Activated CD8-positive, alpha-beta memory T cell treated with anti-CD3 and anti-CD28 coated beads for 1 hour (primary cell): ENCODE measurements at regions not wholly inside any gene's neighbourhood (a gene's known extent, or its start where the extent isn't known, plus 50 kb on each side); places are given as distances from the start of the nearest gene placed in this dataset.
"Not testable (repeated sequence)": the region's sequence is repeated elsewhere in the genome, so short reads cannot be mapped to it uniquely, and the experiment has no call there.

Source experiments
- DNase-seq, 2 donors: peaks; one replicate each; pipeline ENCODE4 v3.0.0-alpha.2; 2020; ENCODE audit warnings: low read depth in 1 of 2; ENCODE audit errors: extremely low read depth in 1 of 2

DNA sequence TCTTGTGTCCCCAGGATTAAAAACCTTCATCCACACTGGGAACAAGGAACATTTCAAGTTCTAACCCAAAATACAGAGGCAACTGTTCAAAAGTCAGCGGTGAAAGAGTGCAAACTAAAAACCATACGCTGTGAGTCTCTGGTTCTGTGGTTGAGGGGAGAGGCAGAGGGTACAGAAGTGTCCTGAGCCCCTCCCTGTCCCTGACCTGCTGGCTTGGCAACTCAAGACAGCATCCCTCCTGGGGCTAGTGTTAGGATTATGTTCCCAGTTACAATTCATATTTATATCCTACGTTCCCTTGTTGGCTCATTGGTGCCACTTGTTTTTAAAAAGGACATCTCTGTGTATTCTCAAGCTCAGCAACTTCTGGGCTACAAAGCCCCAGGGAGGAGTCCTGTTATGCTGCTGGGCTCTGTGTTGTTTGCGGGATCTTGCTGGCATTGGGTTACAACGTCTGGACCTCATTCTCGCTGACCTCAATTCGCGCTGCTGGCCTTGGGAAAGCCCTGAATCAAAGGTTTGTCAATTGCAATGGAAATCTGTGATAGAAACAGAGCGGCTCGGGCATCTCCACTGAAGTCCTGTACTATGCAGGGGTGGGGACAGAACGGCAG lies 420.8 kb downstream of the FUT8 start:
- DNase-seq, result no peak

DNA sequence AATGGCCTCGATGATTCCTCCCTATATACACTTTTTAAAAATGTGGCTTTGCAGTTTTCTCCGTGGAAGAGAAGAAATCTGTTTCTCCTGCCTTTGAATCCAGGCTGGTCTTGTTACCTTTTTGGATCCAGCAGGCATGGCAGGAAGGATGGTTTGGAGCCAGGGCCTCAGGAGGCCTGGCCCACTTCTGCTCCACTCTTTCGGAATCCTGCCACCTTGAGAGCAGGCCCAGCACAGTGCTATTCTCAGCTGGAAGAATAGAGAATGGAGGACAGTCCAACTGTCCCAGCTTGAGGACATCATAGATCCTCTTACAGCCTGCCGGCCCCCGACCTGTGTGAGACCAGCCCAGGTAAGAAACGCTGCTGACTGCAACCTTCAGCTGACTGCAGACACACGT lies 421.5 kb downstream of the FUT8 start:
- no peak for DNase-seq

DNA sequence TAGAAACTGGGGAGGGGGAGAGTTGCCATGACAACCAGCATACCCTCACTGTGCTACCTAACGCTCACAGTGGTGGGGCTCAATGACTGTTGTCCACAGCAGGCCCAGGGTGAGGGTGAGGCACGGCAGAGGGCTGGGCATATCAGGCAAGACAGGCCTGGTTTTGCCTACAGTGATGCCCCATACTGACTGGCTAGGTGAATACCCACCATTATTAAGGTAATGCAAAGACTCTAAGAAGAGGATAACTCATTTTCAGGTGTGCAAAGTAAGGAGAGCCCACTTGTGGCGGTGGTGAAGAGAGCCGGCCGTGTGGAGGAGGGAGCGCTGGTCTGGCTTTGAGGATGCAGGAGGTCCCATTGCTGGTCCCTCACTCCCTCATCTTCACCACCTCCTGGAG lies 422.3 kb downstream of the FUT8 start:
- DNase-seq, result no peak

DNA sequence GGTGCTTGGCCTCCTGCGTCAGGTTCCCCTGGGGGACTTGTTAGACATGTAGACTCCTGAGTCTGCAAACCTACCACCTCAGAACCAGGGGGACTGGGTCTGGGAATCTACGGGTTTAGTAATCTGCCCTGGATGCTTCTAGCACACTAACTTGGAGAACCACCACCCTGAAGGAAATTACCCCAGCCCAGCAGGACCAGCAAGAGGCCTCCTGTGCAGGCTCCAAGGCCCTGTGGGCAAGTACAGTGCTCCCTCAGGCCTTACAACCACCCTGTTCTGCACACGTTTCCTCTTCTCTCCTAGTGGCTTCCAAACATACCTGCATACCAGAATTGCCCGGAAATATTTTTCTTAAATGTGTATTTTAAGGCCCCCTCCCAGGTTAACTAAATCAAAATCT lies 423.0 kb downstream of the FUT8 start:
- DNase-seq, result no peak

DNA sequence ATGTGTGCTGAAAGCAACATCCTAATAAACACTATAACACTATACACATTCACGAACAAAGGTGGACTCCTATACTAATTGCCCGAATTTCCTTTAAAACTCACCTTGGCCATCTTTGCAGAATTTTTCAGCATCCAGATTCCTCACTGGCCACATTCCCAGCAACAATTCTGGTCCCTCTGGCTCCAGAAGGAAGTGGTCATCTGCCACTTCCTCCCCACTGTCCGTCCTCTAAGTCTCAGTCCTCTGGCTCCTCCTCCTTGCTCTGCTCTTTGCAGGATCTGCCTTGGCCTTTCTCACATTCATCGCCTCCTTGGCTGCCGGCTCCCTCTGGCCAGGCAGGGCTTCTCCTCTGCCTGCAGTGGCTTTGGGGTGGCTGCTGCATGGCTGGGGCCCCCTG lies 426.0 kb downstream of the FUT8 start:
- no peak for DNase-seq

DNA sequence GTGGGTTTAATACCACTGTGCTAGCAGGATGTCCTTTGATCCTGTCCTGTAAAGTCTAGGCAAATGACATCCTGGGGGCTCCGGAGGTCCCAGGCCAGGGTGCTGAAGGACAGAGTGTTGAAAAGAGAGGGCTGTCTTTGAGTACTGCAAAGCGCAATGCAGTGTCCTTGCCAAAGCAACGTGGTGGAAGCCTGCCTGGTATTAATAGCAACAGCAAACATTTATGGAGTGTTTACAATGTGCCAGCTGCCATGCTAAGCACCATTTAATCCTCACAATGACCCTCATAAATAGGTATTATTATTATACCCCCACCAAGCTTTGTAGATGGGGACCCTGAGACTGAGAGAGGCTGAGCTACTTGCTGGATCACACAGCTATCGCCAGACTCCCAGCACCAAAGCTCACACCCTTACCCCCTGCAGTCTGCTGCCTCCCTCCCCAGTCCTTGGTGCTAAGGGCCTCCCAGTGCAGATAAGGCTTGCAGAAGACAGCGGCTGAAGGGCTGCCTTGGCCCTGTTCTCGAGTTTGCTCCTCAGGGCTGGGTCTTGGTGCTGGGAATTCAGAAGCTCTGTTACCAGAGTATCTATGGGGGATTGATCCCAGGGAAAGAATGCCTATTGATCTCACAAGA lies 427.7 kb downstream of the FUT8 start:
- no peak for DNase-seq

DNA sequence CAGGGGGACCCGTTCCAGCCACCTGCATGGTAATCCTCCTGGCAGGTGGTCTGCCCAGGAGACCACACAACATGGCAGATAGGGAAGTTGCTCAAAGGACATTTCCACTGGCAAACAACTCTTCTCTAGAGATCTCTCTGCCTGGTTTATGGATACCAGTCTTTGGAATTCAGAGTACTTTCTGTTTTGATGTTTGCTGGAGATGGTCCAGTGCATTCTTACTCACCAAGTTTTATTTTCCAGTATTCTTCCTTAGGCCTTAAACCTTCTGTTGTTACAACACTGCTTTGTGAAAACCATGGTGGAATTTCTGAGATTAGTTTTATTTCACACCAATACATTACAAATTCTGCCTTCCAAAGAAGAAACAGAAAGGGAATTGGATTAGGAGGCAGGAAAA lies 428.3 kb downstream of the FUT8 start:
- no peak for DNase-seq

DNA sequence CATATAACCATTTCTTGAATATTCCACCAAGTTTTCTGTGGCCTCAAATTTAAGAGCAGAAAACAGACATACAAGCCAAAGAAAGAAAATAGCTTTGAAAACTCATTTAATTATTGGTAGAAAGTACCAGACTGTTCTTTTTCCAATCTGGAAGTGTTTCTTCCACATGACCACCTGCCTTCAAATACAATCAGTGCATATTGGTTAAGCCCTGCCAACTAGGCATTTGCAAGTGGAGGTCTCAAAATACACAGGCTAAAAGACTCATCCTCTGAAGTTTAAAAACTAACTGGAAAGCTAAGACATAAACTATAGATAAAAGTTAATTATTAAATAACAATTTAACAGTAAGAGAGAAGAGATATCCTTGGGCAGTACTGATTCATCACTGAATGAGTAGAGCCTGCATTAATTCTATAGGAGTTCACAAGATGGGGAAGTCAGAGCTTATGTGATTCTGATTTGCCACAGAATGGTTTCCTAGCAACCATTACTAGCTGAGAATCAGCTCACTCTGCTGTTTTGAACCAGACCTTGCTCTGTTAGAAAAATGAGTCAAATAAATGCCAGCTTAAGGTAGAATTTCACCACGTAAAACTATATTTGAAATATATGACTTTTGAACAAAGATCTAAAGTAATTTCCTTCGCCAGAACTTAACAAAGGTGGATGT lies 433.8 kb downstream of the FUT8 start:
- no peak for DNase-seq

DNA sequence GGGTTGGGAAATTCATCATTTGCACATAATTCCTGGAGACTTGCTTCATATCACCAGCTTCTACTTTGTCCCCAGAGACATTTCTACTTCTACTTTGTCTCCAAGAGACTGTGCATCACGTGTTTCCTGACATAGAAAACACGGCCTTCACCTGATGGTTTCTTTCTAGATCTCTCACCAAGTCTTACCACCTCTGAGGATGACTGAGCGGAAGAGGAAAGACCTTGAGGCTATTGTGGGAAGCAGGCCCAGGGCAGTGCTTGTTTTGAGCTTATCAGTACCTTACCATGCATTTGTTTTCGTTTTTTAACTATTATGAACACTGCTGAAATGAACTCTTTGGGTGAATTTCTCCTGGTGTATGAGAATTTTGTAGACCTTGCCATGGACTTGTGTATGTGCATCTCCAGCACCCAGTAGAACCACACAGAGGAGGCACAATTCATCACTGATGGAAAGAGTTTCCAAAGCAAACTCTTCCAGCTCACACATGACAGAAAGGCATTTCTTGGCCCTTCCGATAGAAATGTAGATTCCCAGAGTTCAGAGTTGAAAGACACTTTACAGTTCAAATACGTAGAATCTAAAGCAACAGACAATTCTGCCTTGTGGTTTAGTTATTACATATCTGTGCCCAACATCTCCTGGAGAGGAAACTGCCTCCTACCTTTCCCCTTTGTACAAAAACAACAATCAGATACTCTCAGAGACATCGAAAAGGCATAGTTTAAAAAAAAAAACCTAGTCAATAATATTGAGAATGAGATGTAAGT lies 434.7 kb downstream of the FUT8 start:
- peak; percentile 34 to 38 for DNase-seq

DNA sequence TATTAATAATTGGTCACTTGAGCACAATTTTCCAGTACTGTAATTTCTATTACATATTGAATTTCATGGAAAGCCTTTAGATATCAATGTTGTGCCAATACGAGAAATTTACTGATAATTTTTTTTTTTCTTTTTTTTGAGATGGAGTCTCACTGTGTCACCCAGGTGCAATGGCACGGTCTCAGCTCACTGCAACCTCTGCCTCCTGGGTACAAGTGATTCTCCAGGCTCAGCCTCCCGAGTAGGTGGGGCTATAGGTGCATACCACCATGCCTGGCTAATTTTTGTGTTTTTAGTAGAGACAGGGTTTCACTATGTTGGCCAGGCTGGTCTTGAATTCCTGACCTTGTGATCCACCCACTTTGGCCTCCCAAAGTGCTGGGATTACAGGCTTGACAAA lies 435.4 kb downstream of the FUT8 start:
- not testable (repeated sequence) for DNase-seq

DNA sequence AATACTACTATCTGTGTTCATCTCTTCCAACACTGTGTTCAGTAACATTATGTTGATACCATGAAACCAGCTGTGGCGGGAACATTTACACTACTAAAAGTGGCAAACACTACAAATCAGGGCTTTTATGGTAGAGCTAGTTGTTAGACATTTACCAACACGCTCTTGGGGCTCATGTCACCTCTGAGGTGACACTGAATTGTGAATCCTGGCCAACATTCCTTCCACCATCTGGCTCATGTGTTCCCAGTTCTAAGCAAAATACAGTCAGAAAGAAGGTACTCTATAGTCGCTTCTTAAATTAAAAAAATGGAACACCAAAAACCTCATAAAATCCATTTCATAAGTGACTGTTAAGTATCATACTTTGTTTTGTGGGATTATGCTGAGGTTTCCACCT lies 436.6 kb downstream of the FUT8 start:
- DNase-seq, result no peak

DNA sequence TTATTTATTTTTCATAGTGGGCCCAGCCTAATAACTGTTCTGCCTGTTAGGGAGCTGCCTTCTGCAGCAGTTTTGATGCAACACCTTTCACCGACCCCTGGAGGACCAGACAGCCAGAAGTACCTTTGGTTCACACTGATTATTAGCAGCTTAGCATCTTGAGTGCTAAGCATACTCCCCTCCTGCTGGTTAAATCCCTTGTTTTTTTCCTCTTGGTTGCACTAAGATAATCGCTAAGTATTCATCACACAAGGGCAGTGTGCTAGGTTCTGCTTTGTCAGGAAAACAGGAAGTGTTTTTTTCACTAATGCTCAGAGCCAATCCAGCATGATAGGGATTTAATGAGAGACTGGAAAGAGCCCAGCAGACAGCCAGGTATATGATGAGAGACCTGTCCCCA lies 437.0 kb downstream of the FUT8 start:
- DNase-seq, result no peak

DNA sequence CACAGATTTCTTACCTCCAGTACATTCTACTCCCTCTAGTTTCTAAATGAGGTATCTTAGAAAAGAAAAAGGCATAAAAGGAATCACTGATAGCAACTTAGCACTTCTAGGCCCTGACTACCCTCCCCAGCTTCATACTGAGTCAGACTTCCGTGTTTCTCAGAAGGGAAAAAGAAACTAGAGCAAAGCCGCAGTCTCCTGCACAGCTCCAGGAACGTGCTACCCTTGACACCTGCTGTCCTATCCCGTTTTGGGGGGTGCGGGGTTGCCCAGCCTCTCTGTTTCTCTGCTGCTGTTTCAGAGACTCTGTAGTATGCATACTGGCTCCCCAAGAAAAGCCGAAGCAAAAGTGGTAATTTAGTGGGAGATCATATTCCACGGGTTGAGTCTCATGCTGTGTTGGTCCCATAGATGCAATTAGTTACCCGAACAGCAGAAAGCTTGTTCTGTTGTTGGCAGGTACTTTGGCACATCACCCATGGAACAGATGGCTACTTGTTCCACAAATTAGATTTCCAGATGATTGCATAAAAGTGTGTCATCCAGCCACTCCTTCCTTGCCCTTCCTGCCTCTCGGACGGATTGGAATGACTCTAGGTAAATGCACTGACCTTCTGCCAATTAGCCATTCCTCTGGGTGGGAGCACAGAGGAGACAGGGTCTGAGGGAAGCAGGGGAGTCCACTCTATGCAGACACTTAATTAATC lies 438.1 kb downstream of the FUT8 start:
- DNase-seq, result peak; percentile 5 to 24

DNA sequence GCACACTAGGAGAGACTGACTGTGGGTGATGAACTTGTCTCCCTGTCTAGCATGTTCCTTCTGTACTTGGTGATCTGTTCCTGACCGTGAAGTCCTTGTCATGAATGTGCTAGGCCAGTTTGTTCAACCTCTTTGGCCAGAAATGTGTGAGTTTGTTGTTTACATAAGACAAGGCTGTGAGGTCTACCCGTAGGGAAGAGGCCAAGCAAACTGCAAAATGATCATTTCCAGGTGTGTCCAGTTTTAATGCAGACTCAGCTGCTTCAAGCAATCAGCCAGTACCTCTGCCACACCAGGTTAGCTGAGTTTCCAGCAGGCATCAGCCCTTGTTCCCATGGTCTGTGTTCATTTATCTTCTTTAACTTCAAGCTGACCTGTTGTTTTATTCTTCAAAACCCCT lies 440.2 kb downstream of the FUT8 start:
- DNase-seq, result no peak

DNA sequence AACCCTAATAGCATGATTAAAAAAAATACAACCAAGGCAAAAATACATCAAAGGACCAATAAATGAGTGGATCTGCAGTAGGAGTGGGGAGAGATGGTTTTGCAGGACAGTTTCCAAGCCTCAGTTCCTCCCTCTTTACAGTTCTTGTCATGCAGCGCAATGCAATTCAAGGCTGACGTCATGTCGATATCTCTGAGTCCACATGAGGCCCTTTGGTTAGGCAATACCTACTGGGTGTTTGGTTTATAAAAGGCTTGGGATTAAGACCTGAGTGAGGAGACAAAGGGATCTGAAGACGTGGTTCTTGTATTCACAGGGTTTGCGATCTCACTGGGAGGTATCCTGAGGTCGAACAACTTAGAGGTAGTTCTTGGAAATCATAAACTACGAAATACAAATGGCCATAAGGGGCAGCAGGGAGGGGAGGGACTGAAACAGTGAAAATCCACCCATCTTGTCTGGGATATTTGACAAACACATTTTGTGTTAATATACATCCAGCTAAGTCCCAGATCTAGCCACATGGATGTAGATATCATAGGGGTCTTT lies 441.0 kb downstream of the FUT8 start:
- DNase-seq, result no peak

DNA sequence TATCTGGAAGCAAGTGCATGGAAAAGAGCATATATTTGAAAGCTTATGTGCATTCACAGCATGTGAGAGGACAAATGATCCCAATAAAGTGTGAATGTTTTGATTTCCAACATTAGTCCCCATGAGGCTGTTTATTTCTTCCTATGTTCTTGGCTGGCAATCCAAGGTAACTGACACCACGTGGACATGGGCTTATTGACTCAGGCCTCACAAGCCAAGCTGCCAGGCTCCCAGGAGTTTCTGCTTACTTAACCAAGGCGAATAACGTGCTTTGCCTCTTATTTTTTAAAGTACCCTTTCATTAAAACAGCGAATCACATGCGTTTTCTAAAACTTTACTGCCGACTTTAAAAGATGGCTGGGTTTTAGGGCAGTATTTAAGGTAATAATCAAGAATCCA lies 441.7 kb downstream of the FUT8 start:
- no peak for DNase-seq

DNA sequence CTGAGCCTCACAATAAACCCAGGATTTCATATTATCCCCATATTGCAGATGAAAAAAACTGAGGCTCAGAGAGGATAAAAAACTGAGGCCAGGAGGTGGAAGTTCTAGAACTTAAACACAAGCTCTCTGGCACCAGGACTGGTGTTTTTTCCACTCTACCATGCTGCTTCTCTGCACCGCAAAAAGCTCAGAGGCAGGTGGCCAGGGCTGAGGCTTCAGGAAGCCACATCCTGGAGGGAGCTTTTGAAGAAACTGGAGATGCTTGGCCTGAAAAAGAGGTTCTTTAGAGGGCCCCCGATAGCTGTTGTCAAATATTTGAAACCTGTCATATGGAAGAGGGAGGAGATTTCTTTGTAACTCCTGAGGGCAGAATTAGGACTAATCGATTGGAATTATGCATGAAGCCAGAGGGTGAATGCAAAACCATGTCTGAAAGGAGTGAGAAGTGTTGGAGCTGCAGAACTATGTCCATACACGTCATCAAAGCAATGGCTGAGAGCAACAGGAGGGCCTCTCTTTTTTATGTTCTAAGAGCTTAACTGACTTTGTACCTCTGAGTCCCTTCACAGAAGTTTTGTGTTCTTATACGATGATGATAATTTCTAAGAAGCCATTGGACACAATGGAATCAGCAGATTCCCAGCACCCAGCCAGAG lies 448.6 kb downstream of the FUT8 start:
- DNase-seq, result no peak

DNA sequence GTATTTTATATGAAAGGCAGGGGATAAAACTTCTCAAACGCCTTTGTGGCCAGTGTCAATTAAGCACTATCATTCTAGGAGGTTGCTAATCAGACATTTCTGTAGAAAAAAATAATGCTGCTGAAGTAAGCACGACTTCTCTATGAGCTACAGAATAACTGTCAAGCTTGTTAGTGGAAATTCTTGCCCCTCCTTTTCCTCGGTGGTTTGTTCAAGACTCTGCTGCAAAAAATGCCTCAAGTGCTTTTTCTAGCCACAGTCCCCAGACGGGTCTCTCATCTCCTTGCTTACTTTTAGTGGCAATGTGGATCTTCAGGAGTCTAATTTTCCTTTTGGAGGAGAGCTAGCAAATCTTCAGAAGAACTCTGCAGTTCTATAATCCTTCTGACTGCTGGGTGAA lies 452.0 kb downstream of the FUT8 start:
- DNase-seq, result no peak

DNA sequence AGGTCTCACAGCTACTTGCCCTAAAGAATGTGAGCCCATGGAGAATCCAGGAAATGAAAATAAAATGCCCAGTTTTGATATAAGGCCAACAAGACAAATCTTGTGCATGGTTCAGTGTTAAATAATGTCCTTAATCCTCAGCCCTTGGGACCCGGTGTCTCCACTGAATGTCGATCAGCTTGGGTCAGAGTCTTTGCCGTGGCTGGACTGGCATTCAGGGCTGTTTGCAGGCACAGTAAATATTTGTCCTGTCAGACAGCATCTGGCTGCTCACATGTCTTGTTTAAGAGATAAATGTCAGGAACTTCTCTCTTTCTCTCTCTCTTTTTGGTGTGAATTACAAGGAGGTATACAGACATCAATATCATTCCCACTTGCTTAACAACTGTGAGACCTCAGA lies 452.5 kb downstream of the FUT8 start:
- DNase-seq, result no peak

DNA sequence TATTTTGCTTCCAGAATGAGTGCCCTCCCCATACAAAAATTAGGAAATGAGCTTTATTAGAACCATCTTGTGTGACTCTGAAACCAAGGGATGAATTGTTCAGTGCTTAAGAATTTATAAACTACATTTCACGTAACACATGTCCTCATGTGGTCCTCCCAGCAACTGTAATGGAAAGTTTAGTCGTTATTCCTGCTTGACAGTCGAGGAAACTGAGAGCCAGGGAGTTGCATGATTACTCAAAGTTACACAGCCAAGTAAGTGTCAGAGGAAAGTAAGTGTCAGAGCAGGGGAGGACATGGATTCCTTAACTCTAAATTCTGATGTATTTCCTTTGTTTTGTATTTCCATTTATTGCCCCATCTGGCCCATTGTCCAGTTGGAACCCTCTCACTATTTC lies 453.9 kb downstream of the FUT8 start:
- DNase-seq, result no peak
